ENCODE measurements at regions not wholly inside any gene's neighbourhood (a gene's known extent, or its start where the extent isn't known, plus 50 kb on each side); places are given as distances from the start of the nearest gene placed in this dataset.

GRCh38 chrX:9337046-9337445, 127.8 kb upstream of the TBL1X start:
- TF ChIP-seq CTCF (conservative IDR thresholded peaks at IDR 0.05), result no peak
- no peak for TF ChIP-seq ZFX (IDR thresholded peaks at IDR 0.05)

Data from C4-2B (cell line).